HG02588 (cell line): ENCODE measurements at regions not wholly inside any gene's neighbourhood (a gene's known extent, or its start where the extent isn't known, plus 50 kb on each side); places are given as distances from the start of the nearest gene placed in this dataset.

Source experiments
- ATAC-seq: cut with Tn5 transposase; IDR thresholded peaks from one replicate; pipeline ENCODE4 v1.9.1; 2021; ENCODE audit warnings: mild to moderate bottlenecking, moderate library complexity; ENCODE audit not compliant: unreplicated experiment

- ATAC-seq = no peak
Observed at GRCh38 chr2:241942416-241943208, 73.1 kb downstream of the RTP5 start.

- ATAC-seq = no peak
Observed at GRCh38 chr2:241943209-241943850, 73.8 kb downstream of the RTP5 start.

- no peak for ATAC-seq
Observed at GRCh38 chr2:241943961-241944575, 74.5 kb downstream of the RTP5 start.

- ATAC-seq = no peak
Observed at GRCh38 chr2:241944821-241945220, 75.3 kb downstream of the RTP5 start.

GRCh38 chr2:241945311-241945710 is 75.8 kb downstream of the RTP5 start:
- no peak for ATAC-seq

- no peak for ATAC-seq
Observed at GRCh38 chr2:241945803-241946202, 76.3 kb downstream of the RTP5 start.

GRCh38 chr2:241946306-241947003 is 76.9 kb downstream of the RTP5 start:
- ATAC-seq = no peak

- ATAC-seq = no peak
Observed at GRCh38 chr2:241947004-241947350, 77.4 kb downstream of the RTP5 start.

- no peak for ATAC-seq
Observed at GRCh38 chr2:241947401-241947800, 77.9 kb downstream of the RTP5 start.

- no peak for ATAC-seq
Observed at GRCh38 chr2:241947876-241948275, 78.3 kb downstream of the RTP5 start.

GRCh38 chr2:241948299-241948897 is 78.9 kb downstream of the RTP5 start:
- no peak for ATAC-seq

- ATAC-seq = no peak
Observed at GRCh38 chr2:241948901-241949735, 79.6 kb downstream of the RTP5 start.

GRCh38 chr2:241949736-241950412 is 80.3 kb downstream of the RTP5 start:
- no peak for ATAC-seq

GRCh38 chr2:241950413-241951315 is 81.1 kb downstream of the RTP5 start:
- no peak for ATAC-seq

- ATAC-seq = no peak
Observed at GRCh38 chr2:241951316-241951700, 81.8 kb downstream of the RTP5 start.

GRCh38 chr2:241951920-241952319 is 82.4 kb downstream of the RTP5 start:
- no peak for ATAC-seq

- no peak for ATAC-seq
Observed at GRCh38 chr2:241952816-241953215, 83.3 kb downstream of the RTP5 start.

GRCh38 chr2:241953324-241953928 is 83.9 kb downstream of the RTP5 start:
- no peak for ATAC-seq
